ENCODE measurements at regions not wholly inside any gene's neighbourhood (a gene's known extent, or its start where the extent isn't known, plus 50 kb on each side); places are given as distances from the start of the nearest gene placed in this dataset.

- TF ChIP-seq, protein P1, sequence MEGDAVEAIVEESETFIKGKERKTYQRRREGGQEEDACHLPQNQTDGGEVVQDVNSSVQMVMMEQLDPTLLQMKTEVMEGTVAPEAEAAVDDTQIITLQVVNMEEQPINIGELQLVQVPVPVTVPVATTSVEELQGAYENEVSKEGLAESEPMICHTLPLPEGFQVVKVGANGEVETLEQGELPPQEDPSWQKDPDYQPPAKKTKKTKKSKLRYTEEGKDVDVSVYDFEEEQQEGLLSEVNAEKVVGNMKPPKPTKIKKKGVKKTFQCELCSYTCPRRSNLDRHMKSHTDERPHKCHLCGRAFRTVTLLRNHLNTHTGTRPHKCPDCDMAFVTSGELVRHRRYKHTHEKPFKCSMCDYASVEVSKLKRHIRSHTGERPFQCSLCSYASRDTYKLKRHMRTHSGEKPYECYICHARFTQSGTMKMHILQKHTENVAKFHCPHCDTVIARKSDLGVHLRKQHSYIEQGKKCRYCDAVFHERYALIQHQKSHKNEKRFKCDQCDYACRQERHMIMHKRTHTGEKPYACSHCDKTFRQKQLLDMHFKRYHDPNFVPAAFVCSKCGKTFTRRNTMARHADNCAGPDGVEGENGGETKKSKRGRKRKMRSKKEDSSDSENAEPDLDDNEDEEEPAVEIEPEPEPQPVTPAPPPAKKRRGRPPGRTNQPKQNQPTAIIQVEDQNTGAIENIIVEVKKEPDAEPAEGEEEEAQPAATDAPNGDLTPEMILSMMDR (IDR thresholded peaks at IDR 0.05): no peak
- TF ChIP-seq POLR2A (IDR thresholded peaks at IDR 0.05; ENCODE audit: low read depth): no peak
- no peak for TF ChIP-seq EP300 (IDR thresholded peaks at IDR 0.05)
Measured at GRCh38 chr6:14999106-14999505, 246.8 kb upstream of the JARID2 start.
